Loucy (cell line): ENCODE measurements at regions not wholly inside any gene's neighbourhood (a gene's known extent, or its start where the extent isn't known, plus 50 kb on each side); places are given as distances from the start of the nearest gene placed in this dataset.

Experiments used
- H2AFZ ChIP-seq: fragments of 200-600 bp; sonication (generic); 2 replicates; pipeline ENCODE4 v1.6.0; 2016; ENCODE audit warnings: antibody characterized with exemption, mild to moderate bottlenecking, low read length, moderate library complexity
- H3F3A ChIP-seq: fragments of 200-600 bp; 2 replicates; pipeline ENCODE4 v1.6.0; 2016; ENCODE audit warnings: antibody characterized with exemption, low read depth, mild to moderate bottlenecking
- H3K27me3 ChIP-seq: fragments of 200-600 bp; sonication (generic); 2 replicates; pipeline ENCODE4 v1.6.1; 2014; ENCODE audit warnings: low read length, mild to moderate bottlenecking; ENCODE audit not compliant: insufficient read depth, poor library complexity, severe bottlenecking
- H3K36me3 ChIP-seq: fragments of 200-600 bp; sonication (generic); 2 replicates; pipeline ENCODE4 v1.6.1; 2016; ENCODE audit warnings: low read length; ENCODE audit not compliant: insufficient read depth
- H3K4me1 ChIP-seq: fragments of 200-600 bp; sonication (generic); 2 replicates; pipeline ENCODE4 v1.5.1; 2014; ENCODE audit warnings: low read length, mild to moderate bottlenecking; ENCODE audit not compliant: insufficient read depth, poor library complexity, severe bottlenecking
- H3K4me2 ChIP-seq: fragments of 200-600 bp; sonication (generic); 2 replicates; pipeline ENCODE4 v1.6.0; 2014; ENCODE audit warnings: antibody characterized with exemption, low read length, low read depth, mild to moderate bottlenecking; ENCODE audit not compliant: poor library complexity, severe bottlenecking
- H3K4me3 ChIP-seq: fragments of 200-600 bp; sonication (generic); 2 replicates; pipeline ENCODE4 v1.5.1; 2014; ENCODE audit warnings: low read length, mild to moderate bottlenecking, mixed read lengths; ENCODE audit not compliant: poor library complexity, severe bottlenecking
- H3K79me2 ChIP-seq: fragments of 200-600 bp; sonication (generic); 2 replicates; pipeline ENCODE4 v1.6.1; 2014; ENCODE audit warnings: low read length; ENCODE audit not compliant: insufficient read depth
- H3K9ac ChIP-seq: fragments of 200-600 bp; sonication (generic); 2 replicates; pipeline ENCODE4 v1.6.0; 2014; ENCODE audit warnings: mild to moderate bottlenecking, low read depth, low read length, moderate library complexity; ENCODE audit not compliant: poor library complexity, severe bottlenecking
- H3K9me2 ChIP-seq: fragments of 200-600 bp; sonication (generic); replicated peaks from 2 replicates; pipeline ENCODE4 v1.6.1; 2016; ENCODE audit warnings: low read depth, low read length, mixed read lengths
- H3K9me3 ChIP-seq: fragments of 200-600 bp; sonication (generic); 2 replicates; pipeline ENCODE4 v1.6.1; 2014; ENCODE audit warnings: mild to moderate bottlenecking, antibody characterized with exemption, low read length, low read depth; ENCODE audit not compliant: insufficient read depth
- H4K20me1 ChIP-seq: fragments of 200-600 bp; sonication (generic); 2 replicates; pipeline ENCODE4 v1.6.0; 2014; ENCODE audit warnings: antibody characterized with exemption, low read length, mild to moderate bottlenecking; ENCODE audit not compliant: insufficient read depth, poor library complexity, severe bottlenecking
- EZH2phosphoT487 ChIP-seq: fragments of 200-600 bp; IDR thresholded peaks from 2 replicates; pipeline ENCODE4 v1.6.1; 2018; ENCODE audit warnings: antibody characterized with exemption, mild to moderate bottlenecking, moderate library complexity, borderline replicate concordance
- TF ChIP-seq, protein P1 (sequence below): fragments of 200-600 bp; sonication (generic); conservative IDR thresholded peaks from 2 replicates; pipeline ENCODE4 v1.5.1; 2014; ENCODE audit warnings: mild to moderate bottlenecking, antibody characterized with exemption, low read length

DNA sequence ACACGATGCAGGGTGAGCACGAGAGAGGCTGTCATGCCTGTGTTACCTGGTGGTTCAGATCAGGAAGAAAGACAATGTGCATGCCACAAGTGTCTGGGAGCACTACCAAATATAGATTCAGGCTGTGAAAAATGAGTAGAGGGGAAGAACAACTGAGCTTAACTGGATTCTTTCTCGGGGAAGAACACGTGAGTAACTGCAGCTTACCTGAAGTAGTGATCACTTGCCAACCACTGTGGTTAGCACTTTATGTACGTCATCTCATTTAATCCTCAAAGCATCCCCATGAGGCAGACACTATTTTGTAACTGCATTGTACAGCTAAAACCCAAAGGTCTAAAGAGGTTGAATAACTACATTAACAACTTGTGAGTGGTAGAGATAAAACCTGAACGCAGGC is 746.2 kb downstream of the TUSC7 start:
- H3K4me2 ChIP-seq, result no peak overlapping the region
- no peak overlapping the region for H2AFZ ChIP-seq
- no peaks in the 10 kb centered on the region for H3K9me3 ChIP-seq
- no peaks in the 10 kb centered on the region for H3K79me2 ChIP-seq
- no peak overlapping the region for H3K4me3 ChIP-seq
- TF ChIP-seq, protein P1, sequence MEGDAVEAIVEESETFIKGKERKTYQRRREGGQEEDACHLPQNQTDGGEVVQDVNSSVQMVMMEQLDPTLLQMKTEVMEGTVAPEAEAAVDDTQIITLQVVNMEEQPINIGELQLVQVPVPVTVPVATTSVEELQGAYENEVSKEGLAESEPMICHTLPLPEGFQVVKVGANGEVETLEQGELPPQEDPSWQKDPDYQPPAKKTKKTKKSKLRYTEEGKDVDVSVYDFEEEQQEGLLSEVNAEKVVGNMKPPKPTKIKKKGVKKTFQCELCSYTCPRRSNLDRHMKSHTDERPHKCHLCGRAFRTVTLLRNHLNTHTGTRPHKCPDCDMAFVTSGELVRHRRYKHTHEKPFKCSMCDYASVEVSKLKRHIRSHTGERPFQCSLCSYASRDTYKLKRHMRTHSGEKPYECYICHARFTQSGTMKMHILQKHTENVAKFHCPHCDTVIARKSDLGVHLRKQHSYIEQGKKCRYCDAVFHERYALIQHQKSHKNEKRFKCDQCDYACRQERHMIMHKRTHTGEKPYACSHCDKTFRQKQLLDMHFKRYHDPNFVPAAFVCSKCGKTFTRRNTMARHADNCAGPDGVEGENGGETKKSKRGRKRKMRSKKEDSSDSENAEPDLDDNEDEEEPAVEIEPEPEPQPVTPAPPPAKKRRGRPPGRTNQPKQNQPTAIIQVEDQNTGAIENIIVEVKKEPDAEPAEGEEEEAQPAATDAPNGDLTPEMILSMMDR, result no peak
- TF ChIP-seq EZH2phosphoT487, result no peak
- H3K9ac ChIP-seq, result no peak overlapping the region
- H4K20me1 ChIP-seq, result no peaks in the 10 kb centered on the region
- H3K27me3 ChIP-seq, result no peaks in the 10 kb centered on the region
- H3K9me2 ChIP-seq, result no peaks in the 10 kb centered on the region
- H3F3A ChIP-seq, result no peaks in the 10 kb centered on the region
- H3K4me1 ChIP-seq, result no peaks in the 10 kb centered on the region
- no peaks in the 10 kb centered on the region for H3K36me3 ChIP-seq

DNA sequence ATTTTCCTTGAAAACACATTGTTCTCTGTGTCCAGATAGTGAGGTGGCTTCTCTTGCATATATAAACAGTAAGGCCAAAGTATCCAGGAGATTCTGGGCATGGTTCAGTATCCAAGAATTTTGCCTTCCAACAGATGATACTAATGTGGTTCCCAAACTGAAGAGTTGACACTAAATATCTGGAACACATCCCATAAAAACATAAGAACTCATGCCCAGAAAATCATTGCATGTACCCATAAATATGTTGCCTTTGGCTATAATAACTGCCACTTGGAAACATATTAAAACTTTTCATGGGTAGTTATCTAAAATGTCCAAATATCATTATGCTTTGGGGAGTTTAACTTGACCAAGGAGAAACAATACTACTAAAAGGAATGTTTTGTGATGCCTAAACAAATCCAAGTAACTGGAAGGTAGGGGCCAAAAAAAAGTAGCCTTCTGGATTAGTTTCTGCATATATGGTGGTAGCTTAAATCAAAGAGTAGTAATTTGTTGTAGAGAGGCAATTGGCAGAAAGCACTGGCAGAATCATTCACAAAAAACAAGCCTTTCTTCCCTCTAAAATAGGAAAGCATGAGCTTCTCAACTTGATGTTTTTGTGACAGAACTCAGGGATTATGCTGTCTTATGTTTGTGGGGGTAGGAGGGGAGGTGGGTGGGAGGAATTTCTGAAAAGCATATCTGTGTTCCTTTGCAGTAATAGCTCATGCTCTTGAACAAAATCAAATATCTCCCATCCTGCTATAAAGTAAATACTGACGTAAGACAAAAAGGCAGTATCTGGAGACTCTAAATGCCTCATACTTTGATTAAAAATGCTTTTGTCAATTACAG is 753.9 kb downstream of the TUSC7 start:
- H3K79me2 ChIP-seq, result no peaks in the 10 kb centered on the region
- H3K4me3 ChIP-seq, result no peak overlapping the region
- no peak overlapping the region for H3K4me2 ChIP-seq

DNA sequence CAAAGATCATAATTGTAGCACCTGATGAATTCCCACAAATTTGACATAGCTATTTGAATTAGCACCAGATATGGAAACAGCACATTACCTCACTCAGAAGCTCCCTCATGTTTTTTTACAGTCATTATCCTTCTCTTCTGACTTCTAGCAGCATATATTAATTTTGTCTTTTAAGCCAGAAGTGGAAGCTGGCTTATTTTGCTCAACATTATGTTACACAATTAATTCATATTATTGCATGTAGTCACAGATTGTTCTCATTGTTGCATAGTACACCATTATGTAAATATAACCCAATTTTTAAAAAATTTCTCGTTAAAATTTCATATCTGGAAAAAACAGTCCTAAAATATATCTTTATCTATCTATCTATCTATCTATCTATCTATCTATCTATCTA is 762.3 kb downstream of the TUSC7 start:
- Histone ChIP-seq H4K20me1 (no peaks in the 10 kb centered on the region), H3K9me3 (no peaks in the 10 kb centered on the region), H2AFZ (no peak overlapping the region), H3K9ac (no peak overlapping the region), H3F3A (no peaks in the 10 kb centered on the region), H3K4me2 (no peak overlapping the region), H3K36me3 (no peaks in the 10 kb centered on the region), H3K79me2 (no peaks in the 10 kb centered on the region), H3K4me3 (no peak overlapping the region), H3K9me2 (no peaks in the 10 kb centered on the region), H3K27me3 (no peaks in the 10 kb centered on the region), H3K4me1 (no peaks in the 10 kb centered on the region)
- no peak for TF ChIP-seq EZH2phosphoT487
- TF ChIP-seq, protein P1, result no peak

More for the DNA sequence above, 753.9 kb downstream of the TUSC7 start:
- no peaks in the 10 kb centered on the region for H4K20me1 ChIP-seq
- no peak for TF ChIP-seq EZH2phosphoT487
- TF ChIP-seq, protein P1, result no peak
- no peaks in the 10 kb centered on the region for H3K9me2 ChIP-seq
- no peaks in the 10 kb centered on the region for H3K4me1 ChIP-seq
- no peaks in the 10 kb centered on the region for H3K9me3 ChIP-seq
- H2AFZ ChIP-seq, result no peak overlapping the region
- H3F3A ChIP-seq, result no peaks in the 10 kb centered on the region
- no peak overlapping the region for H3K9ac ChIP-seq
- H3K36me3 ChIP-seq, result no peaks in the 10 kb centered on the region
- H3K27me3 ChIP-seq, result no peaks in the 10 kb centered on the region
